WTC11 (cell line): ENCODE measurements at regions not wholly inside any gene's neighbourhood (a gene's known extent, or its start where the extent isn't known, plus 50 kb on each side); places are given as distances from the start of the nearest gene placed in this dataset.

ENCODE experiments used
- ATAC-seq: fragments of 200-7000 bp; cut with Tn5 transposase; 2 replicates; pipeline ENCODE4 v1.10.0; 2021; ENCODE audit warnings: mild to moderate bottlenecking, moderate library complexity
- CTCF ChIA-PET: fragments of 300-600 bp; sonication (Branson Sonifier 250); formaldehyde crosslinking; loops from one replicate; lab custom pipeline; 2021; ENCODE audit warnings: antibody characterized with exemption; lab: Charles Lee
- POLR2A ChIA-PET: fragments of 350-600 bp; sonication (Branson Sonifier 250); formaldehyde crosslinking; loops from one replicate; lab custom pipeline; 2021; ENCODE audit warnings: antibody characterized with exemption; lab: Charles Lee
- DNase-seq: peaks from one replicate; pipeline ENCODE4 v3.0.0; 2021; ENCODE audit warnings: low spot score
- H3K27ac Mint-ChIP-seq: 2 replicates; pipeline ENCODE4 v1.8.0; 2021; ENCODE audit warnings: mixed read lengths
- H3K27me3 Mint-ChIP-seq: 2 replicates; pipeline ENCODE4 v1.8.0; 2021; ENCODE audit warnings: low read depth, mild to moderate bottlenecking, moderate library complexity, mixed read lengths
- H3K36me3 Mint-ChIP-seq: 2 replicates; pipeline ENCODE4 v1.8.0; 2021; ENCODE audit warnings: mixed read lengths
- H3K4me1 Mint-ChIP-seq: 2 replicates; pipeline ENCODE4 v1.8.0; 2022; ENCODE audit warnings: mixed read lengths
- H3K4me3 Mint-ChIP-seq: 2 replicates; pipeline ENCODE4 v1.8.0; 2021; ENCODE audit warnings: mild to moderate bottlenecking, moderate library complexity, mixed read lengths
- H3K9me3 Mint-ChIP-seq: 2 replicates; pipeline ENCODE4 v1.8.0; 2021; ENCODE audit warnings: mixed read lengths
- ATF2 ChIP-seq: sonication (generic); formaldehyde crosslinking; IDR thresholded peaks from 2 replicates; pipeline ENCODE4 v1.8.1; 2022; ENCODE audit warnings: low read depth, missing genetic modification reagents, borderline replicate concordance
- CBFB ChIP-seq: sonication (generic); formaldehyde crosslinking; IDR thresholded peaks from 2 replicates; pipeline ENCODE4 v1.8.1; 2022; ENCODE audit warnings: mild to moderate bottlenecking, low read depth, missing genetic modification reagents
- ELF4 ChIP-seq: sonication (generic); formaldehyde crosslinking; IDR thresholded peaks from 2 replicates; pipeline ENCODE4 v1.8.1; 2022; ENCODE audit warnings: low read depth, mild to moderate bottlenecking, moderate library complexity, missing genetic modification reagents
- ETV6 ChIP-seq: sonication (generic); formaldehyde crosslinking; IDR thresholded peaks from 2 replicates; pipeline ENCODE4 v1.8.1; 2022; ENCODE audit warnings: mild to moderate bottlenecking, missing genetic modification reagents
- FOXJ3 ChIP-seq: sonication (generic); formaldehyde crosslinking; IDR thresholded peaks from 2 replicates; pipeline ENCODE4 v1.9.0; 2021; ENCODE audit warnings: missing genetic modification reagents, mild to moderate bottlenecking, borderline replicate concordance
- FOXP4 ChIP-seq: sonication (generic); formaldehyde crosslinking; IDR thresholded peaks from 2 replicates; pipeline ENCODE4 v1.8.0; 2022; ENCODE audit warnings: mild to moderate bottlenecking, missing genetic modification reagents
- IRF1 ChIP-seq: sonication (generic); formaldehyde crosslinking; IDR thresholded peaks from 2 replicates; pipeline ENCODE4 v1.8.0; 2023; ENCODE audit warnings: missing genetic modification reagents
- IRF2 ChIP-seq: sonication (generic); formaldehyde crosslinking; IDR thresholded peaks from 2 replicates; pipeline ENCODE4 v1.8.0; 2022; ENCODE audit warnings: low read depth, missing genetic modification reagents, borderline replicate concordance
- JAZF1 ChIP-seq: fragments of 250-450 bp; sonication (Bioruptor Pico); IDR thresholded peaks from 2 replicates; pipeline ENCODE4 v1.9.0; 2021; ENCODE audit warnings: moderate library complexity, mild to moderate bottlenecking, inconsistent platforms
- MYBL2 ChIP-seq: sonication (generic); formaldehyde crosslinking; IDR thresholded peaks from 2 replicates; pipeline ENCODE4 v1.8.1; 2023; ENCODE audit warnings: mild to moderate bottlenecking, moderate library complexity, missing genetic modification reagents
- NFE2L1 ChIP-seq: sonication (generic); formaldehyde crosslinking; IDR thresholded peaks from 2 replicates; pipeline ENCODE4 v1.8.1; 2023; ENCODE audit warnings: missing genetic modification reagents
- OVOL2 ChIP-seq: fragments of 250-450 bp; sonication (Bioruptor Pico); IDR thresholded peaks from 2 replicates; pipeline ENCODE4 v1.9.0; 2021; ENCODE audit warnings: mild to moderate bottlenecking, borderline replicate concordance
- PRRX2 ChIP-seq: fragments of 250-450 bp; sonication (Bioruptor Pico); IDR thresholded peaks from 2 replicates; pipeline ENCODE4 v1.8.0; 2021; ENCODE audit warnings: mild to moderate bottlenecking
- RELA ChIP-seq: sonication (generic); formaldehyde crosslinking; IDR thresholded peaks from 2 replicates; pipeline ENCODE4 v1.8.1; 2022; ENCODE audit warnings: missing genetic modification reagents, mild to moderate bottlenecking, borderline replicate concordance
- SP1 ChIP-seq: sonication (generic); formaldehyde crosslinking; conservative IDR thresholded peaks from 2 replicates; pipeline ENCODE4 v1.8.1; 2022; ENCODE audit warnings: missing genetic modification reagents
- TP53 ChIP-seq: sonication (generic); formaldehyde crosslinking; IDR thresholded peaks from 2 replicates; pipeline ENCODE4 v1.8.1; 2023; ENCODE audit warnings: mild to moderate bottlenecking, missing genetic modification reagents
- ZNF263 ChIP-seq: sonication (generic); formaldehyde crosslinking; IDR thresholded peaks from 2 replicates; pipeline ENCODE4 v1.8.1; 2022; ENCODE audit warnings: low read depth, mild to moderate bottlenecking, moderate library complexity, missing genetic modification reagents
- TF ChIP-seq, protein P1 (sequence below): fragments of 250-450 bp; sonication (Bioruptor Pico); IDR thresholded peaks from 2 replicates; pipeline ENCODE4 v1.9.0; 2021; ENCODE audit warnings: mild to moderate bottlenecking
- TF ChIP-seq, protein P2 (sequence below): sonication (generic); formaldehyde crosslinking; IDR thresholded peaks from 2 replicates; pipeline ENCODE4 v1.8.0; 2022; ENCODE audit warnings: missing genetic modification reagents

GRCh38 chr9:84450029-84450428 lies 109.5 kb upstream of the SLC28A3 start:
- H3K27ac Mint-ChIP-seq: no peak overlapping the region
- TF ChIP-seq ZNF263 (CRISPR knock-in tag) (no peak), ETV6 (CRISPR knock-in tag) (no peak), IRF2 (CRISPR knock-in tag) (no peak)
- no peaks in the 10 kb centered on the region for H3K4me1 Mint-ChIP-seq
- ATAC-seq (no peak), DNase-seq (no peak)
- H3K9me3 Mint-ChIP-seq: peaks cover 3% of the 10 kb centered on the region; the same call in 1 of the 2 replicates
- no peak overlapping the region for H3K4me3 Mint-ChIP-seq
- no peaks in the 10 kb centered on the region for H3K36me3 Mint-ChIP-seq
- H3K27me3 Mint-ChIP-seq: no peaks in the 10 kb centered on the region
- POLR2A ChIA-PET: no interaction called here
- CTCF ChIA-PET: interaction anchor here (0.5 to 1.1 kb wide), 2 partner anchors 54 to 1251 kb away, joined by 3 to 4 read pairs; no protein-coding TSS in a partner anchor

- peaks cover 10% of the 10 kb centered on the region for H3K36me3 Mint-ChIP-seq
- POLR2A ChIA-PET: no interaction called here
- no peak overlapping the region for H3K27ac Mint-ChIP-seq
- H3K27me3 Mint-ChIP-seq: no peaks in the 10 kb centered on the region; the same call in none of the 2 replicates
- no peak for TF ChIP-seq ELF4 (CRISPR knock-in tag)
- no peak for TF ChIP-seq RELA (CRISPR knock-in tag)
- no peak for TF ChIP-seq MYBL2 (CRISPR knock-in tag)
- TF ChIP-seq OVOL2: no peak
- TF ChIP-seq NFE2L1: no peak
- no peak for TF ChIP-seq FOXP4 (CRISPR knock-in tag)
- TF ChIP-seq TP53: no peak
- TF ChIP-seq IRF1: no peak
- TF ChIP-seq JAZF1: no peak
- TF ChIP-seq, protein P1, sequence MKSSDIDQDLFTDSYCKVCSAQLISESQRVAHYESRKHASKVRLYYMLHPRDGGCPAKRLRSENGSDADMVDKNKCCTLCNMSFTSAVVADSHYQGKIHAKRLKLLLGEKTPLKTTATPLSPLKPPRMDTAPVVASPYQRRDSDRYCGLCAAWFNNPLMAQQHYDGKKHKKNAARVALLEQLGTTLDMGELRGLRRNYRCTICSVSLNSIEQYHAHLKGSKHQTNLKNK (CRISPR knock-in tag): no peak
- no peak for TF ChIP-seq CBFB (CRISPR knock-in tag)
- TF ChIP-seq FOXJ3 (CRISPR knock-in tag): no peak
- no peak for TF ChIP-seq PRRX2 (CRISPR knock-in tag)
- TF ChIP-seq ATF2 (CRISPR knock-in tag): no peak
- no peak for TF ChIP-seq ZNF263 (CRISPR knock-in tag)
- TF ChIP-seq, protein P2, sequence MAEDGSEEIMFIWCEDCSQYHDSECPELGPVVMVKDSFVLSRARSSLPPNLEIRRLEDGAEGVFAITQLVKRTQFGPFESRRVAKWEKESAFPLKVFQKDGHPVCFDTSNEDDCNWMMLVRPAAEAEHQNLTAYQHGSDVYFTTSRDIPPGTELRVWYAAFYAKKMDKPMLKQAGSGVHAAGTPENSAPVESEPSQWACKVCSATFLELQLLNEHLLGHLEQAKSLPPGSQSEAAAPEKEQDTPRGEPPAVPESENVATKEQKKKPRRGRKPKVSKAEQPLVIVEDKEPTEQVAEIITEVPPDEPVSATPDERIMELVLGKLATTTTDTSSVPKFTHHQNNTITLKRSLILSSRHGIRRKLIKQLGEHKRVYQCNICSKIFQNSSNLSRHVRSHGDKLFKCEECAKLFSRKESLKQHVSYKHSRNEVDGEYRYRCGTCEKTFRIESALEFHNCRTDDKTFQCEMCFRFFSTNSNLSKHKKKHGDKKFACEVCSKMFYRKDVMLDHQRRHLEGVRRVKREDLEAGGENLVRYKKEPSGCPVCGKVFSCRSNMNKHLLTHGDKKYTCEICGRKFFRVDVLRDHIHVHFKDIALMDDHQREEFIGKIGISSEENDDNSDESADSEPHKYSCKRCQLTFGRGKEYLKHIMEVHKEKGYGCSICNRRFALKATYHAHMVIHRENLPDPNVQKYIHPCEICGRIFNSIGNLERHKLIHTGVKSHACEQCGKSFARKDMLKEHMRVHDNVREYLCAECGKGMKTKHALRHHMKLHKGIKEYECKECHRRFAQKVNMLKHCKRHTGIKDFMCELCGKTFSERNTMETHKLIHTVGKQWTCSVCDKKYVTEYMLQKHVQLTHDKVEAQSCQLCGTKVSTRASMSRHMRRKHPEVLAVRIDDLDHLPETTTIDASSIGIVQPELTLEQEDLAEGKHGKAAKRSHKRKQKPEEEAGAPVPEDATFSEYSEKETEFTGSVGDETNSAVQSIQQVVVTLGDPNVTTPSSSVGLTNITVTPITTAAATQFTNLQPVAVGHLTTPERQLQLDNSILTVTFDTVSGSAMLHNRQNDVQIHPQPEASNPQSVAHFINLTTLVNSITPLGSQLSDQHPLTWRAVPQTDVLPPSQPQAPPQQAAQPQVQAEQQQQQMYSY (CRISPR knock-in tag): no peak
- TF ChIP-seq SP1 (CRISPR knock-in tag): no peak
- TF ChIP-seq, all 79 proteins: peak for 0
- peaks cover 23% of the 10 kb centered on the region for H3K9me3 Mint-ChIP-seq
- no peak for ATAC-seq
- H3K4me3 Mint-ChIP-seq: no peak overlapping the region
- no peaks in the 10 kb centered on the region for H3K4me1 Mint-ChIP-seq
- DNase-seq: no peak
- CTCF ChIA-PET: no interaction called here
Measured at GRCh38 chr9:84456527-84456926, 116.0 kb upstream of the SLC28A3 start.
